LNCAP (cell line): ENCODE measurements at regions not wholly inside any gene's neighbourhood (a gene's known extent, or its start where the extent isn't known, plus 50 kb on each side); places are given as distances from the start of the nearest gene placed in this dataset.

Experiments used
- CTCF ChIP-seq: fragments of 450-650 bp; IDR thresholded peaks from 2 replicates; pipeline ENCODE4 v1.5.1; 2017; ENCODE audit warnings: mild to moderate bottlenecking

GRCh38 chr21:16241479-16241963 is 511.7 kb downstream of the USP25 start:
- no peak for TF ChIP-seq CTCF

GRCh38 chr21:16243396-16243795 is 513.6 kb downstream of the USP25 start:
- no peak for TF ChIP-seq CTCF

GRCh38 chr21:16248705-16249104 is 518.9 kb downstream of the USP25 start:
- TF ChIP-seq CTCF: no peak

- TF ChIP-seq CTCF: no peak
Measured at GRCh38 chr21:16250273-16250672, 520.5 kb downstream of the USP25 start.

GRCh38 chr21:16258844-16259611 is 529.2 kb downstream of the USP25 start:
- TF ChIP-seq CTCF: no peak

- no peak for TF ChIP-seq CTCF
Measured at GRCh38 chr21:16262091-16262490, 532.3 kb downstream of the USP25 start.

GRCh38 chr21:16264319-16264718 is 534.5 kb downstream of the USP25 start:
- TF ChIP-seq CTCF: no peak
